ENCODE measurements at regions not wholly inside any gene's neighbourhood (a gene's known extent, or its start where the extent isn't known, plus 50 kb on each side); places are given as distances from the start of the nearest gene placed in this dataset.

DNA sequence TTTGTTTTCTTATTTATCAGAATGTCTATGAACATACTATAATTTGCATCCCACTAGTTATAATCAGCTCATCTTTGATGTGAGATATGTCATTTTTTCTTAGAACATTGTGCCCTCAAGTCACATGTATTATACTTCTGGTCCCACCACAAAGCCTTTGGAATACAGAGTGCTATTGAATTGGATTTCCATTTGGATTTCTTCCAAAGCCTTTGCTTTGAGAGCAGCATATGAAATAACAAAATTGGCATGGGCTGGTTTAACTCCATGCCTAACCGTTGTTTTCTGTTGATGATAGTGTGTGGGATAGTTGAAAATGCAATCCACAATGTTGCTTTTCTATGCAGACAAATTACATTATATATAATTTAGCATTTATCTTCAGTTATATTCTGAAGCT, 284.5 kb upstream of the PLSCR5 start:
- TF ChIP-seq, protein P1, sequence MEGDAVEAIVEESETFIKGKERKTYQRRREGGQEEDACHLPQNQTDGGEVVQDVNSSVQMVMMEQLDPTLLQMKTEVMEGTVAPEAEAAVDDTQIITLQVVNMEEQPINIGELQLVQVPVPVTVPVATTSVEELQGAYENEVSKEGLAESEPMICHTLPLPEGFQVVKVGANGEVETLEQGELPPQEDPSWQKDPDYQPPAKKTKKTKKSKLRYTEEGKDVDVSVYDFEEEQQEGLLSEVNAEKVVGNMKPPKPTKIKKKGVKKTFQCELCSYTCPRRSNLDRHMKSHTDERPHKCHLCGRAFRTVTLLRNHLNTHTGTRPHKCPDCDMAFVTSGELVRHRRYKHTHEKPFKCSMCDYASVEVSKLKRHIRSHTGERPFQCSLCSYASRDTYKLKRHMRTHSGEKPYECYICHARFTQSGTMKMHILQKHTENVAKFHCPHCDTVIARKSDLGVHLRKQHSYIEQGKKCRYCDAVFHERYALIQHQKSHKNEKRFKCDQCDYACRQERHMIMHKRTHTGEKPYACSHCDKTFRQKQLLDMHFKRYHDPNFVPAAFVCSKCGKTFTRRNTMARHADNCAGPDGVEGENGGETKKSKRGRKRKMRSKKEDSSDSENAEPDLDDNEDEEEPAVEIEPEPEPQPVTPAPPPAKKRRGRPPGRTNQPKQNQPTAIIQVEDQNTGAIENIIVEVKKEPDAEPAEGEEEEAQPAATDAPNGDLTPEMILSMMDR (IDR thresholded peaks at IDR 0.05; ENCODE audit: low read depth, low read length): no peak
- no peak for TF ChIP-seq POLR2A (IDR thresholded peaks at IDR 0.05; ENCODE audit: extremely low read depth, insufficient read length)
